ENCODE measurements at regions not wholly inside any gene's neighbourhood (a gene's known extent, or its start where the extent isn't known, plus 50 kb on each side); places are given as distances from the start of the nearest gene placed in this dataset.

GRCh38 chr9:26413611-26414010, 479.0 kb downstream of the CAAP1 start:
- no peak overlapping the region for H3K27ac ChIP-seq
- no peak for DNase-seq (ENCODE audit: low spot score in 2 of 2)
- intact Hi-C loops (cut with DNase I; ENCODE audit: low total_unique reads): no loop called here

DNA sequence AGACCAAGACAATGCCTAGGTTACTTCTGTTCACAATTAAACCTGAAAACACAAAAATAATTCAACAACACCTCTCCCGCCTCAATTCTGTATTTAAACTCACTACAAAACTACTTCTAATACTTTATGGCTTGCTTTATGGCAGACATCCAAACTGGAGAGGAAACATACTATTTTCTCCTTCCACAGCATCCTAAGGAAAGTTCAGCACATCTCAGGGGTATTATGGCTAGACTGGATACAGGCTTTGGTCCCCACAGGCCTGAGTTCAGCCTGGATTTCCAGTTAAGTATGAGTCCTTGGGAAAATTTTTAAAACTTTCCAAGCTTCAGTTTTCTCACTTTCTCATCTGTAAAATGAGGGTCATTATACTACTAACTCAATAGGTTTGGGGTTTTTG, 480.2 kb downstream of the CAAP1 start:
- no peaks in the 10 kb centered on the region for H3K27me3 ChIP-seq
- no peak for DNase-seq (ENCODE audit: low spot score in 2 of 2)
- no peak for TF ChIP-seq POLR2A (IDR thresholded peaks at IDR 0.05)
- no peak for TF ChIP-seq POLR2AphosphoS5 (IDR thresholded peaks at IDR 0.05)
- no peak for TF ChIP-seq CTCF (IDR thresholded peaks at IDR 0.05)

More at GRCh38 chr9:26413611-26414010, 479.0 kb downstream of the CAAP1 start:
- Histone ChIP-seq H3K36me3 (no peaks in the 10 kb centered on the region), H3K4me1 (no peaks in the 10 kb centered on the region), H3K9me3 (no peaks in the 10 kb centered on the region), H3K27me3 (no peaks in the 10 kb centered on the region), H3K4me3 (no peak overlapping the region)
- TF ChIP-seq POLR2A (IDR thresholded peaks at IDR 0.05) (no peak), CTCF (IDR thresholded peaks at IDR 0.05) (no peak), POLR2AphosphoS5 (IDR thresholded peaks at IDR 0.05) (no peak)

GRCh38 chr9:26406676-26407075, 485.9 kb downstream of the CAAP1 start:
- TF ChIP-seq CTCF (IDR thresholded peaks at IDR 0.05) (no peak), POLR2AphosphoS5 (IDR thresholded peaks at IDR 0.05) (no peak), POLR2A (IDR thresholded peaks at IDR 0.05) (no peak)
- Histone ChIP-seq H3K9me3 (peaks cover 0 to 5% of the 10 kb centered on the region in 2 donors), H3K4me3 (no peak overlapping the region), H3K36me3 (no peaks in the 10 kb centered on the region), H3K4me1 (no peaks in the 10 kb centered on the region), H3K27me3 (no peaks in the 10 kb centered on the region), H3K27ac (no peak overlapping the region)
- intact Hi-C loops (cut with DNase I; ENCODE audit: low total_unique reads): no loop called here
- no peak for DNase-seq (ENCODE audit: low spot score in 2 of 2)

More for the DNA sequence above, 480.2 kb downstream of the CAAP1 start:
- Histone ChIP-seq H3K9me3 (no peaks in the 10 kb centered on the region), H3K4me1 (no peaks in the 10 kb centered on the region), H3K27ac (no peak overlapping the region), H3K36me3 (no peaks in the 10 kb centered on the region), H3K4me3 (no peak overlapping the region)
- intact Hi-C loops (cut with DNase I; ENCODE audit: low total_unique reads): no loop called here

- no peak overlapping the region for H3K27ac ChIP-seq
- no peak for DNase-seq (ENCODE audit: low spot score in 2 of 2)
- no peaks in the 10 kb centered on the region for H3K9me3 ChIP-seq
- intact Hi-C loops (cut with DNase I; ENCODE audit: low total_unique reads): no loop called here
- H3K4me1 ChIP-seq: no peaks in the 10 kb centered on the region
- no peaks in the 10 kb centered on the region for H3K27me3 ChIP-seq
- H3K36me3 ChIP-seq: no peaks in the 10 kb centered on the region
- H3K4me3 ChIP-seq: no peak overlapping the region
- TF ChIP-seq CTCF (IDR thresholded peaks at IDR 0.05) (no peak), POLR2AphosphoS5 (IDR thresholded peaks at IDR 0.05) (no peak), POLR2A (IDR thresholded peaks at IDR 0.05) (no peak)
These were observed 493.0 kb downstream of the CAAP1 start for GRCh38 chr9:26399556-26399955.

DNA sequence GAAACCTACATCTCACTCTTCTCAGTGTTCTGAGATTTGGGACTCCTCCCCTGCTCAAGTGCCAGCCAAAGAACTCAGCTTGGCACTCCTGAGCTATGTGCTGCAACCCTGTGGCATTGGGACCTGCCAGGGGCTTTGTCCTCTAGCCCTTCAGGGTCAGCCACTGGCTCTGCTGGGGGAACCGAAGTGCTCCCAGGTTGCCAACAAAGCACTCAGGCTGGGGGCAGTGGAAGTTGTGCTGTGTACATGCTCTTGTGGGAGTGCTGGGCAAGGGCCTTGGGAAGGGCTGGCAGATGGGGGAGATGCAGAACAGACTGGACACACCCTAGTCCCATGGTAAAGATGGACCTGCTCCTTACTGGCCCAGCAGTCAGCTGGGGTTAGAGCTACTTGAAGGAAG, 498.6 kb downstream of the CAAP1 start:
- no peak for TF ChIP-seq POLR2A (IDR thresholded peaks at IDR 0.05)
- TF ChIP-seq POLR2AphosphoS5 (IDR thresholded peaks at IDR 0.05): no peak
- TF ChIP-seq CTCF (IDR thresholded peaks at IDR 0.05): no peak
- Histone ChIP-seq H3K27ac (no peak overlapping the region), H3K4me1 (no peaks in the 10 kb centered on the region), H3K4me3 (no peak overlapping the region), H3K9me3 (peaks cover 6 to 15% of the 10 kb centered on the region in 2 donors), H3K27me3 (no peaks in the 10 kb centered on the region), H3K36me3 (no peaks in the 10 kb centered on the region)
- DNase-seq (ENCODE audit: low spot score in 2 of 2): no peak
- intact Hi-C loops (cut with DNase I; ENCODE audit: low total_unique reads): no loop called here

Measured in breast epithelium (tissue), 4 donors.